Muscle layer of duodenum (tissue), 2 donors: ENCODE measurements at regions not wholly inside any gene's neighbourhood (a gene's known extent, or its start where the extent isn't known, plus 50 kb on each side); places are given as distances from the start of the nearest gene placed in this dataset.

Experiments used
- H3K27ac ChIP-seq: one replicate; pipeline ENCODE4 v1.7.0; 2013; ENCODE audit warnings: mild to moderate bottlenecking, low read length
- H3K27me3 ChIP-seq: one replicate; pipeline ENCODE4 v1.7.0; 2013; ENCODE audit warnings: low read depth, mild to moderate bottlenecking, control low read depth, low read length
- H3K36me3 ChIP-seq, 2 donors: one replicate each; pipeline ENCODE4 v1.7.0; 2013; ENCODE audit warnings: low read length in 2 of 2, control low read depth in 1 of 2, mild to moderate bottlenecking in 1 of 2; ENCODE audit not compliant: insufficient read depth in 2 of 2, control insufficient read depth in 1 of 2
- H3K4me1 ChIP-seq, 2 donors: one replicate each; pipeline ENCODE4 v1.7.0; 2013; ENCODE audit warnings: low read length in 2 of 2, mild to moderate bottlenecking in 2 of 2, control low read depth in 1 of 2, moderate library complexity in 1 of 2; ENCODE audit not compliant: insufficient read depth in 2 of 2, control insufficient read depth in 1 of 2
- H3K4me3 ChIP-seq, 2 donors: one replicate each; pipeline ENCODE4 v1.7.0; 2013; ENCODE audit warnings: low read length in 2 of 2, low read depth in 1 of 2, mild to moderate bottlenecking in 1 of 2
- H3K9me3 ChIP-seq, 2 donors: one replicate each; pipeline ENCODE4 v1.7.0; 2013; ENCODE audit warnings: low read length in 2 of 2, control low read depth in 1 of 2, mild to moderate bottlenecking in 1 of 2; ENCODE audit not compliant: control insufficient read depth in 1 of 2
- donor health status: healthy.

- no peaks in the 10 kb centered on the region for H3K27me3 ChIP-seq
- no peak overlapping the region for H3K4me3 ChIP-seq
- H3K36me3 ChIP-seq = no peaks in the 10 kb centered on the region
- no peaks in the 10 kb centered on the region for H3K9me3 ChIP-seq
- peaks cover 0 to under 1% of the 10 kb centered on the region in 2 donors for H3K4me1 ChIP-seq
- H3K27ac ChIP-seq = no peak overlapping the region
These were observed 118.6 kb upstream of the ZNF608 start for GRCh38 chr5:124865066-124865465.

- Histone ChIP-seq H3K4me1 (peaks cover 0 to 8% of the 10 kb centered on the region in 2 donors), H3K4me3 (no peak overlapping the region), H3K36me3 (no peaks in the 10 kb centered on the region), H3K27ac (no peak overlapping the region), H3K9me3 (no peaks in the 10 kb centered on the region), H3K27me3 (no peaks in the 10 kb centered on the region)
These were observed 119.3 kb upstream of the ZNF608 start for GRCh38 chr5:124865603-124866354.

GRCh38 chr5:124866355-124867136 lies 120.1 kb upstream of the ZNF608 start:
- Histone ChIP-seq H3K27ac (no peak overlapping the region), H3K27me3 (no peaks in the 10 kb centered on the region), H3K4me1 (peaks cover 0 to 13% of the 10 kb centered on the region in 2 donors), H3K9me3 (no peaks in the 10 kb centered on the region), H3K4me3 (no peak overlapping the region), H3K36me3 (no peaks in the 10 kb centered on the region)

- H3K4me1 ChIP-seq = peaks cover 0 to 14% of the 10 kb centered on the region in 2 donors
- H3K27me3 ChIP-seq = no peaks in the 10 kb centered on the region
- H3K36me3 ChIP-seq = no peaks in the 10 kb centered on the region
- H3K27ac ChIP-seq = no peak overlapping the region
- no peak overlapping the region for H3K4me3 ChIP-seq
- no peaks in the 10 kb centered on the region for H3K9me3 ChIP-seq
These were observed 120.8 kb upstream of the ZNF608 start for GRCh38 chr5:124867137-124867704.

- H3K36me3 ChIP-seq = no peaks in the 10 kb centered on the region
- H3K4me3 ChIP-seq = no peak overlapping the region
- no peaks in the 10 kb centered on the region for H3K27me3 ChIP-seq
- no peak overlapping the region for H3K27ac ChIP-seq
- peaks cover 0 to 14% of the 10 kb centered on the region in 2 donors for H3K4me1 ChIP-seq
- no peaks in the 10 kb centered on the region for H3K9me3 ChIP-seq
These were observed 122.2 kb upstream of the ZNF608 start for GRCh38 chr5:124868676-124869075.

- H3K9me3 ChIP-seq = no peaks in the 10 kb centered on the region
- no peak overlapping the region for H3K4me3 ChIP-seq
- H3K27me3 ChIP-seq = no peaks in the 10 kb centered on the region
- H3K36me3 ChIP-seq = no peaks in the 10 kb centered on the region
- H3K4me1 ChIP-seq = peaks cover 0 to 14% of the 10 kb centered on the region in 2 donors
- H3K27ac ChIP-seq = no peak overlapping the region
These were observed 123.1 kb upstream of the ZNF608 start for GRCh38 chr5:124869426-124870033.

- H3K27me3 ChIP-seq = no peaks in the 10 kb centered on the region
- H3K36me3 ChIP-seq = no peaks in the 10 kb centered on the region
- no peaks in the 10 kb centered on the region for H3K9me3 ChIP-seq
- H3K4me3 ChIP-seq = no peak overlapping the region
- H3K4me1 ChIP-seq = peaks cover 0 to 14% of the 10 kb centered on the region in 2 donors
- H3K27ac ChIP-seq = no peak overlapping the region
These were observed 123.6 kb upstream of the ZNF608 start for GRCh38 chr5:124870070-124870469.

- H3K4me3 ChIP-seq = no peak overlapping the region
- no peaks in the 10 kb centered on the region for H3K27me3 ChIP-seq
- no peaks in the 10 kb centered on the region for H3K9me3 ChIP-seq
- peaks cover 0 to 14% of the 10 kb centered on the region in 2 donors for H3K4me1 ChIP-seq
- H3K36me3 ChIP-seq = no peaks in the 10 kb centered on the region
- H3K27ac ChIP-seq = no peak overlapping the region
These were observed 124.9 kb upstream of the ZNF608 start for GRCh38 chr5:124871303-124871702.

GRCh38 chr5:124872086-124872485 lies 125.6 kb upstream of the ZNF608 start:
- H3K27ac ChIP-seq = no peak overlapping the region
- no peaks in the 10 kb centered on the region for H3K27me3 ChIP-seq
- no peaks in the 10 kb centered on the region for H3K36me3 ChIP-seq
- peaks cover 0 to 14% of the 10 kb centered on the region in 2 donors for H3K4me1 ChIP-seq
- no peak overlapping the region for H3K4me3 ChIP-seq
- H3K9me3 ChIP-seq = no peaks in the 10 kb centered on the region

- Histone ChIP-seq H3K9me3 (no peaks in the 10 kb centered on the region), H3K4me3 (no peak overlapping the region), H3K27me3 (no peaks in the 10 kb centered on the region), H3K36me3 (no peaks in the 10 kb centered on the region), H3K4me1 (peaks cover 0 to 14% of the 10 kb centered on the region in 2 donors), H3K27ac (no peak overlapping the region)
These were observed 126.2 kb upstream of the ZNF608 start for GRCh38 chr5:124872615-124873014.

GRCh38 chr5:124873188-124873587 lies 126.7 kb upstream of the ZNF608 start:
- H3K4me3 ChIP-seq = no peak overlapping the region
- H3K36me3 ChIP-seq = no peaks in the 10 kb centered on the region
- H3K27me3 ChIP-seq = no peaks in the 10 kb centered on the region
- H3K4me1 ChIP-seq = peaks cover 0 to 14% of the 10 kb centered on the region in 2 donors
- H3K27ac ChIP-seq = no peak overlapping the region
- H3K9me3 ChIP-seq = no peaks in the 10 kb centered on the region
